GM21390 (cell line): ENCODE measurements at regions not wholly inside any gene's neighbourhood (a gene's known extent, or its start where the extent isn't known, plus 50 kb on each side); places are given as distances from the start of the nearest gene placed in this dataset.

Experiments
- ATAC-seq: cut with Tn5 transposase; IDR thresholded peaks from one replicate; pipeline ENCODE4 v1.9.1; 2021; ENCODE audit not compliant: unreplicated experiment

- no peak for ATAC-seq
Measured at GRCh38 chr16:85561248-85562092, 51.7 kb upstream of the GSE1 start.

GRCh38 chr16:85562093-85562786 lies 50.9 kb upstream of the GSE1 start:
- no peak for ATAC-seq

GRCh38 chr16:85563034-85563433 lies 50.1 kb upstream of the GSE1 start:
- no peak for ATAC-seq
